HUDEP-2 (cell line): ENCODE measurements at regions not wholly inside any gene's neighbourhood (a gene's known extent, or its start where the extent isn't known, plus 50 kb on each side); places are given as distances from the start of the nearest gene placed in this dataset.

Source experiments
- DNase-seq, 76 experiments: peaks; one replicate each; lab custom pipeline; 2025; ENCODE audit not compliant: unreplicated experiment in 76 of 76; lab: John Stamatoyannopoulos, UW

GRCh38 chr3:70583682-70584081 lies 271.2 kb upstream of the MDFIC2 start:
- DNase-seq = no peak

- DNase-seq = no peak
Measured at GRCh38 chr3:70582803-70583202, 270.4 kb upstream of the MDFIC2 start.

- no peak for DNase-seq
Measured at GRCh38 chr3:70580021-70580420, 267.6 kb upstream of the MDFIC2 start.

GRCh38 chr3:70571696-70572095 lies 259.3 kb upstream of the MDFIC2 start:
- no peak for DNase-seq

- no peak for DNase-seq
Measured at GRCh38 chr3:70570584-70570983, 258.1 kb upstream of the MDFIC2 start.

- no peak for DNase-seq
Measured at GRCh38 chr3:70568626-70569025, 256.2 kb upstream of the MDFIC2 start.

- DNase-seq = peak in 1 of 76 experiments; percentile 18
Measured at GRCh38 chr3:70565861-70566260, 253.4 kb upstream of the MDFIC2 start.

- DNase-seq = no peak
Measured at GRCh38 chr3:70564552-70564951, 252.1 kb upstream of the MDFIC2 start.

- no peak for DNase-seq
Measured at GRCh38 chr3:70561796-70562195, 249.4 kb upstream of the MDFIC2 start.

- no peak for DNase-seq
Measured at GRCh38 chr3:70558956-70559355, 246.5 kb upstream of the MDFIC2 start.

- no peak for DNase-seq
Measured at GRCh38 chr3:70557976-70558375, 245.5 kb upstream of the MDFIC2 start.

- DNase-seq = no peak
Measured at GRCh38 chr3:70556056-70556455, 243.6 kb upstream of the MDFIC2 start.

- no peak for DNase-seq
Measured at GRCh38 chr3:70554170-70554569, 241.7 kb upstream of the MDFIC2 start.

GRCh38 chr3:70550723-70551319 lies 238.4 kb upstream of the MDFIC2 start:
- peak in 49 of 76 experiments; percentile 0 to 49 (median 16) for DNase-seq

GRCh38 chr3:70546679-70547078 lies 234.2 kb upstream of the MDFIC2 start:
- DNase-seq = no peak

GRCh38 chr3:70543493-70543892 lies 231.1 kb upstream of the MDFIC2 start:
- no peak for DNase-seq

- DNase-seq = peak in 5 of 76 experiments; percentile 4 to 14 (median 9)
Measured at GRCh38 chr3:70539908-70540307, 227.5 kb upstream of the MDFIC2 start.

- no peak for DNase-seq
Measured at GRCh38 chr3:70532806-70533205, 220.4 kb upstream of the MDFIC2 start.

- DNase-seq = no peak
Measured at GRCh38 chr3:70531838-70532489, 219.5 kb upstream of the MDFIC2 start.

- no peak for DNase-seq
Measured at GRCh38 chr3:70531063-70531657, 218.7 kb upstream of the MDFIC2 start.

- DNase-seq = no peak
Measured at GRCh38 chr3:70530626-70531025, 218.2 kb upstream of the MDFIC2 start.

- no peak for DNase-seq
Measured at GRCh38 chr3:70527026-70527425, 214.6 kb upstream of the MDFIC2 start.
